ENCODE measurements at regions not wholly inside any gene's neighbourhood (a gene's known extent, or its start where the extent isn't known, plus 50 kb on each side); places are given as distances from the start of the nearest gene placed in this dataset.

DNA sequence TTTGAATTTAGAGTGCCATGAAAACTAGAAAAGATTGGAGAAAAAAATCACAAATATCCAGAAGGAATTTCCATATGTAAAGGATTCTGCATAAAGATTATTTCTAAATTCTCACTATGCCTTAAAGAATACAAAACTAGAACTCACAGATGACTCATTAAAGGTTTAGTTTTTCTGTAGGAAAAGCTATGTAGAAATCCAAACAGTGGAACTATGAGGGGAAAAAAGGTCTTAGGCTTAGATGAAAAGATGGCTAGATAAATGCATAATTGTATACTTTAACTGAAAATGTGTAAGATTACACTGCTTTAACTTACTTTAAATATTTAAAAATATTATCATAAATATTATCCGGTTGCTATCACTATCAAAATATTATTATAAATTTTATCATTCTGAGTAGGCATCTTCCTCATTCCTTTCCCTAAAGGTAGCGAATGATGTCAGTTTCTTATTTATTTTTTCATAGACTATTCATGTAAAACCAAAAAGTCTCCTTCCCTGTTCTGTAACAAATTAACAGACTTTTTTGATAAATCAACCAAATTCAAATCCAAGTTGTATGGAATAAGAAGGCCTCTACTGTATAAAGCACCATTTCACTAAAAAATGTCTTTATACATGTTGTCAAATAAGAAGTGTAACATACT, 69.1 kb upstream of the COMTD1 start:
- Histone ChIP-seq H3K36me3 (replicated peaks) (no peaks in the 10 kb centered on the region; the same call in 1 of the 2 replicates), H3K4me3 (no peak overlapping the region), H3K9me3 (no peaks in the 10 kb centered on the region), H3K4me1 (no peaks in the 10 kb centered on the region), H3K27me3 (ENCODE audit: low read depth) (no peaks in the 10 kb centered on the region)
- in situ Hi-C loops (cut with MboI; ENCODE audit: low sequenced_read_pairs): no loop called here
- DNase-seq (ENCODE audit: low spot score in 2 of 2): no peak

DNA sequence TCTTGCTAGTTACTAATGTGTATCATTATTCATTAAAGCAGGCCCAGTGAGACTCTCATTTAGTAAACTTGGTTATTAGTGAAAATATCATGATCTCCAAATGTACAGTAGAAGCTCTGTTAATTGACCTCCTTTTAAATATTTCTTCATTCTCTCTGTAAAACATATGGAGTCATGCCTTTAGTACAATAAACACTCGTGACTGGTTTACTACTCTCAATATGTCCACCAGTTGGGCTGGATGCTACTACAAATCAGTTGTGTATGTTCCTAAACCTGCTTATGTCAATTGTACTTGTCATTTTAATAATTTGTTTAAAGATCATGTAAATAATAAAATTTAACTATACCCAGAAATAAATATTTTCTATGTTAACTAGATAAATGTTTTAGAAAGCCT, 68.6 kb upstream of the COMTD1 start:
- no peaks in the 10 kb centered on the region for H3K9me3 ChIP-seq
- no peak for DNase-seq (ENCODE audit: low spot score in 2 of 2)
- in situ Hi-C loops (cut with MboI; ENCODE audit: low sequenced_read_pairs): no loop called here
- no peaks in the 10 kb centered on the region for H3K27me3 ChIP-seq (ENCODE audit: low read depth)
- H3K4me3 ChIP-seq: no peak overlapping the region
- no peaks in the 10 kb centered on the region; the same call in 1 of the 2 replicates for H3K36me3 ChIP-seq (replicated peaks)
- H3K4me1 ChIP-seq: no peaks in the 10 kb centered on the region

DNA sequence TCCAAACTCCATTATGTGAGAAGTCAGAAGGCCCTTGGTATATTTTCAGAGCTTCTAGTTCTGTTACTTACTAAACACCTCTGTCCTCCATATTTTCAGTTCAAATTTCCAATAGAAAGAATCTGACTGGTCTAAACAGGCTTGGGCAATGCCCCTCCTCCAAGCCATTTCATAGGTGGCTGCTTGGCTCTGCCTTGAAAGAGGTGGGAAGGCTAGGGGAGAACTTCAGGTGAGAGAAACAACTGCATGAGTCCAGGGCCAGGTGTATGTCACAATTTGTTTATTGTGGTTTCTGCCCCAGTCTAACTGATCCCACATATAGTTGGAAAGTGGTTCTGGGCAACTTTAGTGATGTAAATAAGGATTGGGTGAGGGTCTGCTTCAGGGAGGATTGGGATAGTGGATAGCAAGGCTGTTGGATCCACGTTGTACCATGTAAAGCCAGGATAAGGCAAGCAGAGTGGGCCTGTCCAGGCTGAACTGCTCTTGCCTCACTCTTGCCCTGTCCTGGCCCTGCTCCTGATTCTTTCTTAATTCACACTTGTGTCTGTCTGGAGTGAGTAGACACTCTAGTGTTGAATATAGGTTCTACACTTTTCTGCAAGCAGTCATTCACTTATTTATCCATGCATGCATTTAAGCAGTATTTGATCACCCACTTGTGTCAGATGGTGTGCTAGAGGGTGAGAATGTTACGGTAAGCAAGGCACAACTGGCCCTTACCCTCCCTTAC, 67.5 kb upstream of the COMTD1 start:
- Histone ChIP-seq H3K4me1 (no peaks in the 10 kb centered on the region), H3K27me3 (ENCODE audit: low read depth) (no peaks in the 10 kb centered on the region), H3K36me3 (replicated peaks) (no peaks in the 10 kb centered on the region; the same call in 1 of the 2 replicates), H3K9me3 (no peaks in the 10 kb centered on the region), H3K4me3 (no peak overlapping the region)
- in situ Hi-C loops (cut with MboI; ENCODE audit: low sequenced_read_pairs): no loop called here
- no peak for DNase-seq (ENCODE audit: low spot score in 2 of 2)

DNA sequence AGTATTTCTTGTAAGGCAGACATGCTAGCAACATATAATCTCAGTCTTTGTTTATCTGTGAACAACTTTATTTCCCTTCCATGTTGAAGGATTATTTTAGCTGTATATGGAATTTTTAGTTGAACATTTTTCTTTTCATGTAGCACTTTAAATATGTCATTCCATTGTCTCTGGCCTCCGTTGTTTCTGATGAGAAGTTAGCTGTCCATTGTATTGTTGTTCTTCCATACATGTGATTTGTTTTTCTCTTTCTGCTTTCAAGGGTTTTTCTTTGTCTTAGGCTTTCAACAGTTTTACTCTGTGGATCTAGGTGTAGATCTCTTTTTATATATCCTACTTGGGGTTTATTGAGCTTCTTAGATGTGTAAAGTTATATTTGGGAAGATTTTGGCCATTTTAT, 66.3 kb upstream of the COMTD1 start:
- H3K27me3 ChIP-seq (ENCODE audit: low read depth): no peaks in the 10 kb centered on the region
- H3K9me3 ChIP-seq: no peaks in the 10 kb centered on the region
- no peak for DNase-seq (ENCODE audit: low spot score in 2 of 2)
- no peak overlapping the region for H3K4me3 ChIP-seq
- H3K4me1 ChIP-seq: no peaks in the 10 kb centered on the region
- in situ Hi-C loops (cut with MboI; ENCODE audit: low sequenced_read_pairs): no loop called here
- no peaks in the 10 kb centered on the region; the same call in 1 of the 2 replicates for H3K36me3 ChIP-seq (replicated peaks)

DNA sequence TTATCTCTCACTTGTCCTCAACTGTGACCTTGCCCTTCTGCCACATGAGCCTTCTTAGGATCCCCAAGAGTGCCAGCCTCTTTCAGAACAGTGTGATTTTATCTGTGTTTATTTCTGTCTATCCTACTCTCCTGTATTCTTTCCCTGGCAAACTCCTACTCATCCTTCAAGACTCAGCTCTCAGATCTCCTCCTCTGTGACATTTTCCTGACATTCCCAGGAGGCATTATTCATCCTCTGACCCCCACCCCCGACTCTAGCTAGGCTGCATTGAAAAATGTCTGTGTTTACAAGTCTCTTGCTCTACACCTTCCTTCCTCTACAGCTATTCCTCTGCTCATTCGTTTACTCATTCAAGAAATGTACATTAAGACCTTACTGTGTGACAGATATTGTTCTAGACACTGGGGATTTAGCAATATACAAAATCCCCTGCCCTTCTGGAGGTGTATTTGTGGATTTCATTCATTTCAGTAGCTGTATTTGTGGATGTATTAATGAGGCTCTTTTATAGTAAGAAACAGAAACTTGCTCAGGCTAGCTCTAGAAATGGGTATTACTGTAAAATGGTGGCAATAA, 61.4 kb upstream of the COMTD1 start:
- H3K36me3 ChIP-seq (replicated peaks): no peaks in the 10 kb centered on the region
- no peaks in the 10 kb centered on the region for H3K9me3 ChIP-seq
- H3K4me3 ChIP-seq: no peak overlapping the region
- H3K4me1 ChIP-seq: peaks cover 10% of the 10 kb centered on the region; the same call in 1 of the 2 replicates
- no peaks in the 10 kb centered on the region for H3K27me3 ChIP-seq (ENCODE audit: low read depth)
- in situ Hi-C loops (cut with MboI; ENCODE audit: low sequenced_read_pairs): no loop called here
- no peak for DNase-seq (ENCODE audit: low spot score in 2 of 2)

DNA sequence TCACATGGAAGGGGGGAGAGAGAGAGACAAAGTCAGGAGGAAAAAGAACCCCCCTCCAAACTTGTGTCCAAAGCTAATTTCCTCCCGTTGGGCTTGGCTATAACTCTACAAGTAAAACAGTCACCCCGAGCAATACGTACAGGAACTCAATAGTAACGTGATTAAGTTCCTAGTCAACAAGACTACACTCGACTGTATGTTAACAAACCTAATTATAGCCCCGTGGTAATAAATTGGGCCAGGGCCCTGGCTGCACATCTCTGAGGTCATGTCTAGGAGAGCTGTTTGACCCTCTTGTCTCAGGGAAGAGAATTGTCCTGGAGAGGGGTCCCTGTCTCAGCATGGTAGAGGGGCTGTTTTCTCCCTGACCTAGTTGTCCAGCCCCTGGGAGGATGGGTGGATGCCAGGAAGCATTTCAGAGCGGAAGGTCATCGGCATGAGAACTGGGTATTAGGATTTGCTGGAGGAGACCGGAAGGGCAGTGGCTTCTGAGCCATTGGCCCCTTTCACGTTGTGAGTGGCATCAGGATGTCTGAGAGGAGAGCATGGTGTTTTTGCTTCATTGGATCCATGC, 60.2 kb upstream of the COMTD1 start:
- H3K36me3 ChIP-seq (replicated peaks): no peaks in the 10 kb centered on the region
- H3K4me1 ChIP-seq: peaks cover 10% of the 10 kb centered on the region; the same call in 1 of the 2 replicates
- H3K27me3 ChIP-seq (ENCODE audit: low read depth): no peaks in the 10 kb centered on the region
- no peak overlapping the region for H3K4me3 ChIP-seq
- DNase-seq (ENCODE audit: low spot score in 2 of 2): no peak
- in situ Hi-C loops (cut with MboI; ENCODE audit: low sequenced_read_pairs): no loop called here
- no peaks in the 10 kb centered on the region for H3K9me3 ChIP-seq

DNA sequence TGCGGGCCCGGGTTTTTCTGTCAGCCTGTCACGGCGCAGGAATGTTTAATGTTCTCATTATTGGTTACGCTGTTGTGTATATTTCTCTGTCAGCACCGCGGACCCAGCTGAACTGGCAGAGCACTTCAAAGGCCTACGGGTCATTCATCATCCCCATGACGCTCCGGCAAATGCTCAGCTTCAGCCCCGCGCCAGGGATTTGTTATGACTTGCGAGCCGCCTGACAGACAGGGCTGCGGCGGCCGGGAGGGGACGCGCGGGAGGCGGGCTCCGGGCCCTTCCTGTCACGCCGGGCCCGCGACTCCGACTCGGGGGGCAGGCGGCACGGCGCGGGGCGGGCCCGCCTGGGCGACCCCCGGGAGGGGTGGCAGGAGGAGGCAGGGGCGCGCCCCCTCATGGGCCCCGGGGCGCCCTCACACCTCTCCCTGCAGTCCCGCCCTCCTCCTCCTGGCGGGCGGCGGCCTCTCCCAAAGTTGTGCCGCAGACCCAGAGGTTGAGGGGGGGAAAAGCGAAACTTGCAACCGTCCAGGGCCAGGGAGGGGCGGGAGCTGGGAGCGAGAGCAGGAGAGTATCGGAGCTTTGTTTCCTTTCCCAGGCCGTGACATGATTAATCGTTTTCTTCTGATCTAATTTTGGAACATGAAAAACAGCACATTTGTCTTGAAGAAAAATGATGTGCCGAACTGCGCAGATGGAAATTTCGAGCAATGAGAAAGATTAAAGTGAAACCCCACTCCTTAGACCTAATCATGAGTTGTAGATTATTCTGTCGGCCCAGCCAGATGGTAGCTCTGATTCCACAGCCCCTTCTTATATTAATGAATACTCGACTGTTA, 59.3 kb upstream of the COMTD1 start:
- H3K27me3 ChIP-seq (ENCODE audit: low read depth): no peaks in the 10 kb centered on the region
- H3K9me3 ChIP-seq: no peaks in the 10 kb centered on the region
- in situ Hi-C loops (cut with MboI; ENCODE audit: low sequenced_read_pairs): no loop called here

DNA sequence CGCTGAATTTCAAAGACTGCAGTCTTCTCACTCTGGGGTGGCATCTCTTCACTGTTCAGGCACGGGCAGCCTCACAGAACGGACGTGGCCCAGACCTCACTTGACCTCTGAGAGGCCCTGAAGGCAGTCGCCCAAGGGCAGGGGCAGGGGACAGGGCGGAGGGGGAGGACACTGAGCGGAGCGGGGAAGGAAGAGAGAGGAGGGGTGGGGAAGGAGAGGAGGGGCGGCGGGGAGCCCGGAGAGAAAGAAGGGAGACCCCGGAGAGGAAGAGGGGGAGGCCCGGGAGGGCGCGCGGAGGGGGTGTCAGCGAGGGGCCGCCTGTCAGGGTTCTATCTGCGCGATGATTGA, 58.7 kb upstream of the COMTD1 start:
- Histone ChIP-seq H3K4me1 (peaks cover 10% of the 10 kb centered on the region; the same call in 1 of the 2 replicates), H3K36me3 (replicated peaks) (no peaks in the 10 kb centered on the region), H3K4me3 (peak overlapping the region; percentile 23), H3K9me3 (no peaks in the 10 kb centered on the region), H3K27me3 (ENCODE audit: low read depth) (no peaks in the 10 kb centered on the region)
- peak in 1 of 2 experiments; percentile 31 for DNase-seq (ENCODE audit: low spot score in 2 of 2)
- in situ Hi-C loops (cut with MboI; ENCODE audit: low sequenced_read_pairs): no loop called here

More for the DNA sequence above, 59.3 kb upstream of the COMTD1 start:
- H3K4me3 ChIP-seq: peak overlapping the region; percentile 23
- no peaks in the 10 kb centered on the region for H3K36me3 ChIP-seq (replicated peaks)
- DNase-seq (ENCODE audit: low spot score in 2 of 2): peak; percentile 57 to 77
- peaks cover 10% of the 10 kb centered on the region; the same call in 1 of the 2 replicates for H3K4me1 ChIP-seq

DNA sequence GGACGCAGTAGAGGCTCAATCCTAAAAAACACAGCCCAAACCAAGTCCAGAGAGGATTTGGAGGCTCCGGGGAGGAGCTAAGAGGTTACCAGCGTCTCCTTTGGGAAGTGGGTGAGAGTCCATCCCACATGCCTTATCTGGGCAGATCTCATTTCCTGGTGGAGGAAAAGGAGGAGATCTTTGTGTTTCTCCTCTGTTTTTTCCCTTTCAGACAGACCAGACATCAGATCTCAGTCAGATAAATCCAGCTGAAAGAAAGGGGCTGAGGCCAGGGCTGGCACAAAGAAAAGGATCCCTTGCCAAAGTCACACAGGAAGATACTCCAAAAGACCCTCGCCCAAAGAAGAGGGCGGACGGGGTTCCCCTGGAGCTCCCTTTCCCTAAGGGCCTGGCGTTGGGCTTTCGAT, 58.3 kb upstream of the COMTD1 start:
- H3K4me1 ChIP-seq: peaks cover 10% of the 10 kb centered on the region; the same call in 1 of the 2 replicates
- H3K4me3 ChIP-seq: no peak overlapping the region
- H3K36me3 ChIP-seq (replicated peaks): no peaks in the 10 kb centered on the region
- no peak for DNase-seq (ENCODE audit: low spot score in 2 of 2)
- in situ Hi-C loops (cut with MboI; ENCODE audit: low sequenced_read_pairs): no loop called here
- no peaks in the 10 kb centered on the region for H3K27me3 ChIP-seq (ENCODE audit: low read depth)
- H3K9me3 ChIP-seq: no peaks in the 10 kb centered on the region

DNA sequence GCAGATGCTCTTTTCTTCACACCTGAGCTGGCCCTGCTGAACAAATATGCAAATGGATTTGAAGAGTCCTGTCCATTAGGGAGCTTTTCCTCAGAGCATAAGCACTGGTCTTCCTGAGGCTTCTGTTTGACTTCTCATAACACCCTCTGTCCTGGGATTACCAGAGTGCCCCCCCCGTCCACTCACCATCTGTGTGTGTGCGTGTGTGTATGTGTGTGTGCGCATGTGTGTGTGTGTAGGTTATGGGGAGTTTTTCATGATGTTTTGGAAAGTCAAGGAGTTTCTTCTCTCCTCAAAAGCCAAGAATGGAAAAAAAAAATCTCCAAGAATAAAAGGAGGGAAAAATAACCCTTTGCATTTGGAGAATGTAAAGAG, 57.7 kb upstream of the COMTD1 start:
- Histone ChIP-seq H3K9me3 (no peaks in the 10 kb centered on the region), H3K4me3 (no peak overlapping the region), H3K27me3 (ENCODE audit: low read depth) (no peaks in the 10 kb centered on the region), H3K4me1 (peaks cover 10% of the 10 kb centered on the region; the same call in 1 of the 2 replicates), H3K36me3 (replicated peaks) (no peaks in the 10 kb centered on the region)
- in situ Hi-C loops (cut with MboI; ENCODE audit: low sequenced_read_pairs): no loop called here
- no peak for DNase-seq (ENCODE audit: low spot score in 2 of 2)

DNA sequence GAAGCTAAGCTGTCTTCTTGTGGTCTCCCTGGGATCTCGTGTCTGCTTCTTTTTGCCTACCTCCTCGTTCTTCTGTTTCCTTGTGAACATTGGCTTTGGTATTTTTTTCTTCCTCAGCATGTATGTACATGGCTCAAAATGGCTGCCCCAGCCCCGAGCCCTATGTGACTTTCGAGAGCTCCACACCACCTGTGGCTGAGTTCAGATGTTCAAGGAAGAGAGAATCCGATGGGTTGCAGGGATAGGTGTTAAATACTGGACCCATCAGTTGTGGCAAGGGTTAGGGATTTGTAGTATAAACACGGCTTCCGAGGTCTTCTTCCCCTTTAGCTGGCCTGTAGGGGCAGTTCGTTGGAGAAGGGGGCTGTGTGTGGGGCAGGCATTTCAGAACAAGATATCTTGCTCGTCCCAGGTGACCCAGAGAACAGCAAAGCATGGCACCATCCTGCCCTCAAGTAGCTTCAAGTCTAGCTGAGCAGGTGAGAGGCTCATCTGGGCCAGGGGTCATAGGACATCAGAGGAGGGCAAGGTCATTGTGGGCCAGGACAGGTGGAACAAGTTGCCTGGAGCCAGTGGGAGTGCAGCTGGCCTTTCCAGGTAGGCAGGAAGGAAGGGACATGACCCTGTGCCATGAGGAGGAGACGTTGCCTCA, 57.2 kb upstream of the COMTD1 start:
- Histone ChIP-seq H3K36me3 (replicated peaks) (no peaks in the 10 kb centered on the region), H3K4me3 (no peak overlapping the region), H3K4me1 (peaks cover 10% of the 10 kb centered on the region; the same call in 1 of the 2 replicates), H3K27me3 (ENCODE audit: low read depth) (no peaks in the 10 kb centered on the region), H3K9me3 (no peaks in the 10 kb centered on the region)
- in situ Hi-C loops (cut with MboI; ENCODE audit: low sequenced_read_pairs): no loop called here
- DNase-seq (ENCODE audit: low spot score in 2 of 2): no peak

DNA sequence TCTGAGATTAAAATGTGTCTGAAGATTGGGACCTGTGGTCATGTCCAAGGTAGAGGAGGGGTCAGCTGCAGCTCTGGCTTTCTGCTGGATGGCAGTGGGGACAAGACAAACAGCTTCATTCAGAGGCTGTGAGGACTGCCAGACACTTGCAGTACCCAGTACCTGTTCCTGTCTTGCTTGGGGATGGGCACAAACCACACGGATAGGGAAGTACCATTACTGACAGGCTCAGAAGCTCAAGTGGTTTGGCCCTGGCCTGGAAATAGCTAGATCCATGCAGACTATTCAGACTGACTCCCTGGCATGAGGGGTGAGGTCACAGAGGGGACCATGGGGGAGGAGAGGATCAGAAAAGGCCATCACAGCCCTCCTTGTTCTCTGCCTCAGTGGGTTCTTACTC, 56.0 kb upstream of the COMTD1 start:
- H3K4me3 ChIP-seq: no peak overlapping the region
- no peaks in the 10 kb centered on the region for H3K36me3 ChIP-seq (replicated peaks)
- in situ Hi-C loops (cut with MboI; ENCODE audit: low sequenced_read_pairs): no loop called here
- no peaks in the 10 kb centered on the region for H3K9me3 ChIP-seq
- no peaks in the 10 kb centered on the region for H3K27me3 ChIP-seq (ENCODE audit: low read depth)
- DNase-seq (ENCODE audit: low spot score in 2 of 2): no peak
- H3K4me1 ChIP-seq: peaks cover 10% of the 10 kb centered on the region; the same call in 1 of the 2 replicates

DNA sequence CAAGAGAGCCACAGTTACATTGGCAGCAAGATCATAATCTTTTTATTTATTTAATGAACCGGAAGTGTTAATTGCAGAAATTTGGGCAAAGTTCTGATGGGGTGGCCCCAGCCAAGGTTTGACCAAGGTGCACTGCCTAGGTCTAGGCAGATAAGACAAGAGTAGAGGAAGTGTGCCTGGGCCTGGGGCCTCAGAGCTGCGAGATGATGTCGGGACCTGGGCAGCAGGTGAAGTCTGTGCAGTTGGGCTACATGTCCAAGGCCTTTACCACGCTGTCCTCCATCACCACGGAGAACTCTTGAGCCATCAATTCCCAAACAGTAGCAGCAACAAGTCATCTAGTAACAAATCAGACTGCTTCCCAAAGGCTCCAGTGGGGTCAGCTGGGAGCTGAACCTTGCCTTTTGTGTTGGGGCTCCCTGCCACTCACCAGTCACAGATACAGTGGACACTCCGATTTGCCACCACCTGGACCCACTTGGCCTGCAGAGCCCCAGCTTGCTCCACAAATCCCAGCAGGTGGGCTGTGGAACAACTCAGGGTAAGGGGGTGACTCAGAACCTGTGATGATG, 52.5 kb upstream of the COMTD1 start:
- Histone ChIP-seq H3K36me3 (replicated peaks) (no peaks in the 10 kb centered on the region), H3K4me1 (no peaks in the 10 kb centered on the region), H3K4me3 (no peak overlapping the region), H3K9me3 (no peaks in the 10 kb centered on the region), H3K27me3 (ENCODE audit: low read depth) (no peaks in the 10 kb centered on the region)
- DNase-seq (ENCODE audit: low spot score in 2 of 2): no peak
- in situ Hi-C loops (cut with MboI; ENCODE audit: low sequenced_read_pairs): no loop called here
